Thymus (tissue), 11 donors: ENCODE measurements at regions not wholly inside any gene's neighbourhood (a gene's known extent, or its start where the extent isn't known, plus 50 kb on each side); places are given as distances from the start of the nearest gene placed in this dataset.
"Not testable (repeated sequence)": the region's sequence is repeated elsewhere in the genome, so short reads cannot be mapped to it uniquely, and the experiment has no call there.

ENCODE experiments used
- DNase-seq, 9 donors: peaks; one replicate each; pipeline ENCODE4 v3.0.0-alpha.2; 2013; ENCODE audit warnings: low spot score in 9 of 9, low read depth in 6 of 9, missing footprints in 1 of 9
- H3K27ac ChIP-seq, 2 donors: one replicate each; pipeline ENCODE4 v1.5.1; 2013; ENCODE audit warnings: control low read depth in 1 of 2, low read depth in 1 of 2, low read length in 1 of 2, mild to moderate bottlenecking in 1 of 2, moderate library complexity in 1 of 2
- H3K27me3 ChIP-seq, 2 donors: one replicate each; pipeline ENCODE4 v1.5.1; 2013; ENCODE audit warnings: low read length in 1 of 2; ENCODE audit not compliant: control insufficient read depth in 2 of 2, insufficient read depth in 1 of 2
- H3K36me3 ChIP-seq, 2 donors: one replicate each; pipeline ENCODE4 v1.5.1; 2013; ENCODE audit warnings: low read length in 1 of 2, mild to moderate bottlenecking in 1 of 2, moderate library complexity in 1 of 2; ENCODE audit not compliant: control insufficient read depth in 2 of 2, insufficient read depth in 2 of 2
- H3K4me1 ChIP-seq, 2 donors: one replicate each; pipeline ENCODE4 v1.5.1; 2013; ENCODE audit warnings: low read length in 2 of 2; ENCODE audit not compliant: control insufficient read depth in 2 of 2, insufficient read depth in 2 of 2
- H3K4me3 ChIP-seq, 2 donors: one replicate each; pipeline ENCODE4 v1.5.1; 2013; ENCODE audit warnings: low read length in 2 of 2, control low read depth in 1 of 2, mild to moderate bottlenecking in 1 of 2
- H3K9me3 ChIP-seq, 2 donors: one replicate each; pipeline ENCODE4 v1.5.1; 2013; ENCODE audit warnings: low read length in 1 of 2, mild to moderate bottlenecking in 1 of 2; ENCODE audit not compliant: control insufficient read depth in 2 of 2, insufficient read depth in 1 of 2
- WGBS: extraction: QIAGEN DNeasy Blood & Tissue Kit; methylation state at CpG from one replicate; pipeline ENCODE4 v1.1.7; 2013; 5-methylcytosine and 5-hydroxymethylcytosine counted together
- donor health status: healthy.

- no peak overlapping the region for H3K4me3 ChIP-seq
- H3K27me3 ChIP-seq: peaks cover 2% of the 10 kb centered on the region in 2 donors
- H3K4me1 ChIP-seq: no peaks in the 10 kb centered on the region
- no peak for DNase-seq
- no peaks in the 10 kb centered on the region for H3K9me3 ChIP-seq
- 92% methylated on average over 18 of the region's 18 CpGs for WGBS
- H3K36me3 ChIP-seq: no peaks in the 10 kb centered on the region
- H3K27ac ChIP-seq: no peak overlapping the region
These were observed 1527.9 kb downstream of the BRD1 start for GRCh38 chr22:48299801-48300200.

- H3K36me3 ChIP-seq: no peaks in the 10 kb centered on the region
- no peak overlapping the region for H3K4me3 ChIP-seq
- no peaks in the 10 kb centered on the region for H3K4me1 ChIP-seq
- no peak for DNase-seq
- H3K27ac ChIP-seq: no peak overlapping the region
- no peaks in the 10 kb centered on the region for H3K9me3 ChIP-seq
- H3K27me3 ChIP-seq: peaks cover 0 to 2% of the 10 kb centered on the region in 2 donors
- WGBS: 84% methylated on average over 8 of the region's 8 CpGs
These were observed 1528.5 kb downstream of the BRD1 start for GRCh38 chr22:48299124-48299523.

- Histone ChIP-seq H3K4me3 (no peak overlapping the region), H3K27me3 (peaks cover 0 to 2% of the 10 kb centered on the region in 2 donors), H3K4me1 (no peaks in the 10 kb centered on the region), H3K9me3 (no peaks in the 10 kb centered on the region), H3K36me3 (no peaks in the 10 kb centered on the region), H3K27ac (no peak overlapping the region)
- DNase-seq: no peak
- WGBS: 61% methylated on average over 7 of the region's 7 CpGs
These were observed 1530.4 kb downstream of the BRD1 start for GRCh38 chr22:48297296-48297695.

GRCh38 chr22:48289954-48290353 lies 1527.5 kb downstream of the TBC1D22A start:
- not testable (repeated sequence) for H3K4me1 ChIP-seq, H3K4me3 ChIP-seq, H3K27ac ChIP-seq, DNase-seq, H3K9me3 ChIP-seq, H3K27me3 ChIP-seq, H3K36me3 ChIP-seq
- 77% methylated on average over 2 of the region's 2 CpGs for WGBS

- DNase-seq: no peak
These were observed 1526.0 kb downstream of the TBC1D22A start for GRCh38 chr22:48288376-48288940.

GRCh38 chr22:48287031-48287430 lies 1524.6 kb downstream of the TBC1D22A start:
- 91% methylated on average over 5 of the region's 5 CpGs for WGBS
- Histone ChIP-seq H3K27ac (no peak overlapping the region), H3K9me3 (no peaks in the 10 kb centered on the region), H3K4me3 (no peak overlapping the region), H3K27me3 (no peaks in the 10 kb centered on the region), H3K36me3 (no peaks in the 10 kb centered on the region), H3K4me1 (no peaks in the 10 kb centered on the region)
- no peak for DNase-seq

More at GRCh38 chr22:48288376-48288940, 1526.0 kb downstream of the TBC1D22A start:
- H3K9me3 ChIP-seq: no peaks in the 10 kb centered on the region
- H3K4me3 ChIP-seq: no peak overlapping the region
- H3K4me1 ChIP-seq: no peaks in the 10 kb centered on the region
- no peaks in the 10 kb centered on the region for H3K36me3 ChIP-seq
- H3K27ac ChIP-seq: no peak overlapping the region
- 90% methylated on average over 3 of the region's 3 CpGs for WGBS
- H3K27me3 ChIP-seq: no peaks in the 10 kb centered on the region

- H3K27ac ChIP-seq: no peak overlapping the region
- no peak overlapping the region for H3K4me3 ChIP-seq
- no peak for DNase-seq
- no peaks in the 10 kb centered on the region for H3K4me1 ChIP-seq
- no peaks in the 10 kb centered on the region for H3K9me3 ChIP-seq
- no peaks in the 10 kb centered on the region for H3K36me3 ChIP-seq
- no peaks in the 10 kb centered on the region for H3K27me3 ChIP-seq
- 96% methylated on average over 4 of the region's 4 CpGs for WGBS
These were observed 1522.2 kb downstream of the TBC1D22A start for GRCh38 chr22:48284671-48285070.

- WGBS: 73% methylated on average over 2 of the region's 2 CpGs
- H3K4me1 ChIP-seq: no peaks in the 10 kb centered on the region
- H3K4me3 ChIP-seq: no peak overlapping the region
- H3K36me3 ChIP-seq: no peaks in the 10 kb centered on the region
- H3K9me3 ChIP-seq: no peaks in the 10 kb centered on the region
- peaks cover 2 to 11% of the 10 kb centered on the region in 2 donors for H3K27me3 ChIP-seq
- DNase-seq: no peak
- no peak overlapping the region for H3K27ac ChIP-seq
These were observed 1520.4 kb downstream of the TBC1D22A start for GRCh38 chr22:48282804-48283203.

GRCh38 chr22:48279461-48279756 lies 1517.0 kb downstream of the TBC1D22A start:
- Histone ChIP-seq H3K27me3 (peaks cover 2 to 11% of the 10 kb centered on the region in 2 donors), H3K4me3 (no peak overlapping the region), H3K27ac (no peak overlapping the region), H3K9me3 (no peaks in the 10 kb centered on the region), H3K36me3 (no peaks in the 10 kb centered on the region), H3K4me1 (no peaks in the 10 kb centered on the region)
- no peak for DNase-seq
- 90% methylated on average over 6 of the region's 6 CpGs for WGBS
